ENCODE measurements at regions not wholly inside any gene's neighbourhood (a gene's known extent, or its start where the extent isn't known, plus 50 kb on each side); places are given as distances from the start of the nearest gene placed in this dataset.

DNA sequence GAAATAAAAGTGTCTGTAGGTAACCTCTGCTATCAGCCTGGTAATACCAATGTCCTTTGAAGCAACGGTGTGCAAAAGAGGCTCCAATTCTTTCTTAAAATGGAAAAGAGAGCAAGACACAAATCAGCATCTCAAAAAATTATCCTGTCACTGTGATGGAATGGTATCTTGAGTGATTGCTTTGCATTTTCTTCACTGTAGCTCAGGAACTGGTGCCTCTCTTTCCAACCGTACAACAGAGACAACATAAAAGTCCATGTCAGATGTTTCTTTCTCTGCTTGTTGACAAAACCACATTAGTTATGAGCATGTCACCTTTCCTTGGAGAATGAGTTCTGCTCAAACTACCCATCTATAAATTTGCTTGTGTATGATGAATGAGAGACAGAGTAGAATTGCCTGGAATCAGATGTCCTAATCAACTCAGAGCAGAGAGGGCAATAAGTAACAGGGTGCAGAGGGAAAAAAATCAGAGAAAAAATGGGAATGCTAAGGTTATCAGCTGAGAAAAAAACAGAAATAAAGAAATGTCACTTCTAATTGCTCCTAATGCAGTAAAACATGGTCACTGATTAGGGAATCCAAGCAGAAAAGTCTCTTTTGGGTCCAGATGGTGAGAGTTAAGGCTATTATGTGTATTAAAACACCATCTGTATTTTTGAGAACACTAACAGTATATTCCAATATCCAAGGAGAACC is 465.0 kb upstream of the ATP2B1 start:
- Histone ChIP-seq H3K27me3 (ENCODE audit: insufficient read depth, low read length) (no peaks in the 10 kb centered on the region), H2BK5ac (ENCODE audit: insufficient read length, low read length) (no peak overlapping the region), H2BK20ac (ENCODE audit: low read depth, low read length, poor library complexity, severe bottlenecking) (no peak overlapping the region), H3T11ph (ENCODE audit: low read length) (no peak overlapping the region), H3K56ac (ENCODE audit: insufficient read length, low read depth, low read length) (no peak overlapping the region), H3K14ac (ENCODE audit: insufficient read depth, low read length) (no peak overlapping the region), H3K9ac (ENCODE audit: extremely low read depth, insufficient read length, low read length) (no peak overlapping the region), H4K91ac (ENCODE audit: insufficient read length, low read depth, low read length) (no peak overlapping the region), H3K18ac (ENCODE audit: insufficient read length, low read depth, low read length) (no peak overlapping the region), H4K5ac (ENCODE audit: insufficient read length, low read depth, low read length) (no peak overlapping the region), H3K79me2 (ENCODE audit: insufficient read depth, low read length) (no peaks in the 10 kb centered on the region), H2AFZ (ENCODE audit: low read length) (no peak overlapping the region), H3K4ac (ENCODE audit: low read depth, low read length) (no peak overlapping the region), H3K9me3 (ENCODE audit: control insufficient read depth, low read depth, low read length) (no peaks in the 10 kb centered on the region), H3K23me2 (ENCODE audit: insufficient read length, low read depth, low read length, poor library complexity, severe bottlenecking) (no peaks in the 10 kb centered on the region), H2BK12ac (ENCODE audit: insufficient read length, low read depth, low read length) (no peak overlapping the region), H3K4me1 (ENCODE audit: insufficient read depth, low read length) (no peaks in the 10 kb centered on the region), H3K27ac (ENCODE audit: insufficient read length, low read depth, low read length) (no peak overlapping the region), H3K79me1 (ENCODE audit: insufficient read depth, low read depth, low read length, poor library complexity, severe bottlenecking) (no peaks in the 10 kb centered on the region), H2BK15ac (ENCODE audit: low read depth, low read length) (no peak overlapping the region), H4K20me1 (ENCODE audit: control insufficient read depth, insufficient read depth, insufficient read length) (no peaks in the 10 kb centered on the region), H2BK120ac (ENCODE audit: low read depth, low read length, poor library complexity, severe bottlenecking) (no peak overlapping the region), H4K8ac (replicated peaks; ENCODE audit: insufficient read length, low read depth, low read length) (no peak overlapping the region), H2AK5ac (ENCODE audit: insufficient read length, low read length) (no peak overlapping the region), H3K23ac (ENCODE audit: insufficient read length, low read depth, low read length) (no peak overlapping the region), H3K4me2 (ENCODE audit: insufficient read depth, insufficient read length, low read length) (no peak overlapping the region)
- Mint-ChIP-seq H3K4me3 (no peak overlapping the region), H3K36me3 (ENCODE audit: insufficient read depth in 1 of 3, low read depth in 3 of 3) (no peaks in the 10 kb centered on the region), H3K27me3 (ENCODE audit: low read depth) (no peaks in the 10 kb centered on the region), H3K4me1 (no peaks in the 10 kb centered on the region), H3K27ac (no peak overlapping the region), H3K9me3 (no peaks in the 10 kb centered on the region; a peak in 1 of 5 replicates)
- WGBS (ENCODE audit: extremely low coverage, insufficient read length, low lambda C conversion rate) = no CpG with 5 or more reads among the region's 2 CpGs
- no peak for DNase-seq
- TF ChIP-seq, protein P1, sequence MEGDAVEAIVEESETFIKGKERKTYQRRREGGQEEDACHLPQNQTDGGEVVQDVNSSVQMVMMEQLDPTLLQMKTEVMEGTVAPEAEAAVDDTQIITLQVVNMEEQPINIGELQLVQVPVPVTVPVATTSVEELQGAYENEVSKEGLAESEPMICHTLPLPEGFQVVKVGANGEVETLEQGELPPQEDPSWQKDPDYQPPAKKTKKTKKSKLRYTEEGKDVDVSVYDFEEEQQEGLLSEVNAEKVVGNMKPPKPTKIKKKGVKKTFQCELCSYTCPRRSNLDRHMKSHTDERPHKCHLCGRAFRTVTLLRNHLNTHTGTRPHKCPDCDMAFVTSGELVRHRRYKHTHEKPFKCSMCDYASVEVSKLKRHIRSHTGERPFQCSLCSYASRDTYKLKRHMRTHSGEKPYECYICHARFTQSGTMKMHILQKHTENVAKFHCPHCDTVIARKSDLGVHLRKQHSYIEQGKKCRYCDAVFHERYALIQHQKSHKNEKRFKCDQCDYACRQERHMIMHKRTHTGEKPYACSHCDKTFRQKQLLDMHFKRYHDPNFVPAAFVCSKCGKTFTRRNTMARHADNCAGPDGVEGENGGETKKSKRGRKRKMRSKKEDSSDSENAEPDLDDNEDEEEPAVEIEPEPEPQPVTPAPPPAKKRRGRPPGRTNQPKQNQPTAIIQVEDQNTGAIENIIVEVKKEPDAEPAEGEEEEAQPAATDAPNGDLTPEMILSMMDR (conservative IDR thresholded peaks at IDR 0.05) = no peak

All from H9 (cell line).